ENCODE measurements at regions not wholly inside any gene's neighbourhood (a gene's known extent, or its start where the extent isn't known, plus 50 kb on each side); places are given as distances from the start of the nearest gene placed in this dataset.

GRCh38 chr1:216922406-216922805 lies 199.2 kb upstream of the ESRRG start:
- no peak for DNase-seq (ENCODE audit: low read depth, low spot score)

GRCh38 chr1:216921866-216922265 lies 198.6 kb upstream of the ESRRG start:
- no peak for DNase-seq (ENCODE audit: low read depth, low spot score)

GRCh38 chr1:216919060-216919970 lies 196.1 kb upstream of the ESRRG start:
- no peak for DNase-seq (ENCODE audit: low read depth, low spot score)

- DNase-seq (ENCODE audit: low read depth, low spot score), result no peak
Observed at GRCh38 chr1:216916890-216917438, 193.7 kb upstream of the ESRRG start.

GRCh38 chr1:216914974-216915373 lies 191.7 kb upstream of the ESRRG start:
- no peak for DNase-seq (ENCODE audit: low read depth, low spot score)

GRCh38 chr1:216913976-216914375 lies 190.7 kb upstream of the ESRRG start:
- no peak for DNase-seq (ENCODE audit: low read depth, low spot score)

- no peak for DNase-seq (ENCODE audit: low read depth, low spot score)
Observed at GRCh38 chr1:216910081-216910840, 187.0 kb upstream of the ESRRG start.

GRCh38 chr1:216908126-216908525 lies 184.9 kb upstream of the ESRRG start:
- DNase-seq (ENCODE audit: low read depth, low spot score), result no peak

GRCh38 chr1:216907100-216907499 lies 183.9 kb upstream of the ESRRG start:
- DNase-seq (ENCODE audit: low read depth, low spot score), result no peak

GRCh38 chr1:216905781-216906180 lies 182.6 kb upstream of the ESRRG start:
- DNase-seq (ENCODE audit: low read depth, low spot score), result no peak

GRCh38 chr1:216905137-216905536 lies 181.9 kb upstream of the ESRRG start:
- DNase-seq (ENCODE audit: low read depth, low spot score), result no peak

- no peak for DNase-seq (ENCODE audit: low read depth, low spot score)
Observed at GRCh38 chr1:216904471-216904870, 181.2 kb upstream of the ESRRG start.

- no peak for DNase-seq (ENCODE audit: low read depth, low spot score)
Observed at GRCh38 chr1:216903382-216903740, 180.1 kb upstream of the ESRRG start.

GRCh38 chr1:216902669-216903381 lies 179.6 kb upstream of the ESRRG start:
- no peak for DNase-seq (ENCODE audit: low read depth, low spot score)

- DNase-seq (ENCODE audit: low read depth, low spot score), result no peak
Observed at GRCh38 chr1:216900116-216900620, 176.9 kb upstream of the ESRRG start.

- DNase-seq (ENCODE audit: low read depth, low spot score), result no peak
Observed at GRCh38 chr1:216898801-216899200, 175.6 kb upstream of the ESRRG start.

GRCh38 chr1:216896146-216896545 lies 172.9 kb upstream of the ESRRG start:
- no peak for DNase-seq (ENCODE audit: low read depth, low spot score)

GRCh38 chr1:216894494-216894893 lies 171.3 kb upstream of the ESRRG start:
- no peak for DNase-seq (ENCODE audit: low read depth, low spot score)

GRCh38 chr1:216892581-216893160 lies 169.4 kb upstream of the ESRRG start:
- no peak for DNase-seq (ENCODE audit: low read depth, low spot score)

- DNase-seq (ENCODE audit: low read depth, low spot score), result no peak
Observed at GRCh38 chr1:216890871-216891270, 167.6 kb upstream of the ESRRG start.

GRCh38 chr1:216888731-216889130 lies 165.5 kb upstream of the ESRRG start:
- DNase-seq (ENCODE audit: low read depth, low spot score), result no peak
